Left ventricle myocardium inferior (tissue), 1 donor: ENCODE measurements at regions not wholly inside any gene's neighbourhood (a gene's known extent, or its start where the extent isn't known, plus 50 kb on each side); places are given as distances from the start of the nearest gene placed in this dataset.

Source experiments
- DNase-seq: peaks from one replicate; pipeline ENCODE4 v3.0.0-alpha.2; 2020
- H3K27ac ChIP-seq: fragments of 200-600 bp; replicated peaks from 2 replicates; pipeline ENCODE4 v1.8.0; 2021
- H3K27me3 ChIP-seq: fragments of 200-600 bp; 2 replicates; pipeline ENCODE4 v1.8.0; 2021; ENCODE audit warnings: low read depth
- H3K36me3 ChIP-seq: fragments of 200-600 bp; 2 replicates; pipeline ENCODE4 v1.8.0; 2021
- H3K4me1 ChIP-seq: fragments of 200-600 bp; 2 replicates; pipeline ENCODE4 v1.8.0; 2021
- H3K4me3 ChIP-seq: fragments of 200-600 bp; 2 replicates; pipeline ENCODE4 v1.8.0; 2021; ENCODE audit warnings: mild to moderate bottlenecking, moderate library complexity
- H3K9me3 ChIP-seq: fragments of 200-600 bp; replicated peaks from 2 replicates; pipeline ENCODE4 v1.8.0; 2021
- intact Hi-C: fragments of 100-400 bp; cut with micrococcal nuclease; formaldehyde crosslinking; loops from one replicate; pipeline ENCODE4 v1.11.0; 2022
- TF ChIP-seq, protein P1 (sequence below): fragments of 200-600 bp; IDR thresholded peaks from 2 replicates; pipeline ENCODE4 v1.8.0; 2021; ENCODE audit warnings: antibody characterized with exemption, mild to moderate bottlenecking, borderline replicate concordance
- donor health status: DM: no; HTN: yes; CAD: no; lungs with severe emphysema.

DNA sequence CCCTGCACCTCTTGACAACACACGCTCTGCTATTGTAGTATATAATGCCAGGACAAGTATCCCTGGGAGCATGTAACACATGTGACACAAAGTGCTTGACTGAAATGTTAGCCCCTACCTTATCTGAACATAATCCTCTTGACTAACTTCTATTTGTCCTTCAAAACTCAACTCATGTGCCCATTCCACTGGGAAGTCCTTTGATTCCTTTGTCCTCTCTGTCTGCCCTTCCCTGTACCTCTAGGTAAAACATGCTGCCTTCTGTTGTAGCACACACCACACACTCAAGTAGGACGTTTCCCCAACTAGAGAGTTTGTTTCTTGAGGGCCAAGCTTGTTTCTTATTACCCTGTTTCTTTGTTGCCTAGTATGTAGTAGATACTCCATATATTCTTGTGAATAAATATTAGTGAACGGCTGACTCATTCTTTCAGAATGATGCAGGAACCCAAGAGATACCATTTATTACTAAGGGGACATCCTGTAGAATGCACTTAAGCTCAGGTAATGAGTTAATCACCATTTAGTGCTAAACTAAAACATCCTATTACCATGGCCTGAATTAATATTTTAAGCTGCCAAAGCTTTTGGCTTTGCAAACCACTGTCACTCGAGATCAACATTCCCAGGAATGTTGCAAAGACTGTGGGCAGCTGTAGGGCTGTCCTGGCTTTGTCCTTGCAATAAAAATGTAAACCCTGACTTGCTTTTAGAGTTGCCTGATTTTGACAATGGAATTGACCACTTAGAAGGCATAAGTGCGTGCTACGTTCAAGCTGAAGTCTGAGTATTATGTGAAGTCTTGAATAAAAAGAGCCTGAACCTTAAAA, 313.4 kb downstream of the COG6 start:
- H3K36me3 ChIP-seq, result no peaks in the 10 kb centered on the region
- H3K27ac ChIP-seq, result no peak overlapping the region
- DNase-seq, result no peak
- no peak overlapping the region for H3K4me3 ChIP-seq
- no peaks in the 10 kb centered on the region for H3K27me3 ChIP-seq
- intact Hi-C loops, result no loop called here
- TF ChIP-seq, protein P1, sequence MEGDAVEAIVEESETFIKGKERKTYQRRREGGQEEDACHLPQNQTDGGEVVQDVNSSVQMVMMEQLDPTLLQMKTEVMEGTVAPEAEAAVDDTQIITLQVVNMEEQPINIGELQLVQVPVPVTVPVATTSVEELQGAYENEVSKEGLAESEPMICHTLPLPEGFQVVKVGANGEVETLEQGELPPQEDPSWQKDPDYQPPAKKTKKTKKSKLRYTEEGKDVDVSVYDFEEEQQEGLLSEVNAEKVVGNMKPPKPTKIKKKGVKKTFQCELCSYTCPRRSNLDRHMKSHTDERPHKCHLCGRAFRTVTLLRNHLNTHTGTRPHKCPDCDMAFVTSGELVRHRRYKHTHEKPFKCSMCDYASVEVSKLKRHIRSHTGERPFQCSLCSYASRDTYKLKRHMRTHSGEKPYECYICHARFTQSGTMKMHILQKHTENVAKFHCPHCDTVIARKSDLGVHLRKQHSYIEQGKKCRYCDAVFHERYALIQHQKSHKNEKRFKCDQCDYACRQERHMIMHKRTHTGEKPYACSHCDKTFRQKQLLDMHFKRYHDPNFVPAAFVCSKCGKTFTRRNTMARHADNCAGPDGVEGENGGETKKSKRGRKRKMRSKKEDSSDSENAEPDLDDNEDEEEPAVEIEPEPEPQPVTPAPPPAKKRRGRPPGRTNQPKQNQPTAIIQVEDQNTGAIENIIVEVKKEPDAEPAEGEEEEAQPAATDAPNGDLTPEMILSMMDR, result no peak
- no peaks in the 10 kb centered on the region for H3K9me3 ChIP-seq
- no peaks in the 10 kb centered on the region for H3K4me1 ChIP-seq

DNA sequence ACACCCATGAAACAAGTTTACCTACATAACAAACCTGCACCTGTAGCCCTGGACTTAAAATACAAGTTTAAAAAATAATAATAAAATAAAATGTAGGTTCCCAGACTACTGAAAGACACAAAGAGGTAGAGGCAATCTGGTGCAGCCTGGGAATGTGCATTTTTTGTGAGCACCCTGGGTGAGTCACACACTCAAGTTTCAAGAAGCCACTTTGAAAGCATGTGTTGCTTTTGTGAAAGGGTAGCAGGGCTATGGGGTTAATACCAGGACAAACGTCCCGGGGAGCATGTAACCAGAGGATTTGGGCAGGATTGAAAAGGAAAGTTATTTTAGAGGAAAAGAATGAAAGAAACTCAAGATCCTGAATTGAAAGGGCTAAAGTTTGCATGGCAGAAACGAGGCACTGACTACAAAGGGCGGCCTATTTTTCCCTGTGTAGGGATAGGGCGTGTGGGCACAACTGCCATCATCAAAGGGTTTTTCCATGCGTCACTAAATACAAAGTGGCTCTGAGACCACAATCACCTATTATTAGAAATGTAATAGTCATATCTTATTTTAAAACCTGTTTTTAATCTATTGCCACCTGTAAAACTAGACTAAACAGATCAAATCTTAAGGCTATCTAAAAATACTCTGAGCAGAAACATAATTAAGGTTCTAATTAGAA, 314.9 kb downstream of the COG6 start:
- H3K9me3 ChIP-seq, result no peaks in the 10 kb centered on the region
- no peaks in the 10 kb centered on the region for H3K36me3 ChIP-seq
- intact Hi-C loops, result no loop called here
- H3K4me1 ChIP-seq, result no peaks in the 10 kb centered on the region
- H3K4me3 ChIP-seq, result no peak overlapping the region
- TF ChIP-seq, protein P1, result no peak
- no peaks in the 10 kb centered on the region for H3K27me3 ChIP-seq
- no peak for DNase-seq
- H3K27ac ChIP-seq, result no peak overlapping the region

- Histone ChIP-seq H3K27me3 (no peaks in the 10 kb centered on the region), H3K4me1 (no peaks in the 10 kb centered on the region), H3K27ac (no peak overlapping the region), H3K9me3 (no peaks in the 10 kb centered on the region), H3K36me3 (no peaks in the 10 kb centered on the region), H3K4me3 (no peak overlapping the region)
- TF ChIP-seq, protein P1, result no peak
- intact Hi-C loops, result no loop called here
- no peak for DNase-seq
These were observed 316.1 kb downstream of the COG6 start for GRCh38 chr13:39971526-39971925.

DNA sequence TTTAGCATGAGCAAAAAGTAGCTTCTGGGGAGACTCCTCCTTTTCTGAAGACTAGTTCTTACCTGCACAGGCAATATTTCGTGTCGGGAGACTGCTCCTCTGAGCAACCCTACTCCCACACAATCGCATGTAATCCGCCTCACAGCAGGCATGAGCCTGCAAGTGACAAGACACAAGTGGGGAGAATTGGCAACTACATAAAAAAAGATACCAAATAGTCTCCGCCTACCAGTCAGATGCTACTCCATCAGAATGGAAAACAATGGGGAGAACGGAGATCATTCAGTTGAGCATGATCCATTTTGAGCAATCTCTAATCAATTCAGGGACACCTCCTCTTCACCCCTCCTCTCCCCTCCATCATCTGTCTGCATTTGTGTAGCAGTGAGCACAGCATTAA, 321.0 kb downstream of the COG6 start:
- H3K36me3 ChIP-seq, result no peaks in the 10 kb centered on the region
- no peaks in the 10 kb centered on the region for H3K4me1 ChIP-seq
- intact Hi-C loops, result no loop called here
- no peaks in the 10 kb centered on the region for H3K27me3 ChIP-seq
- no peak for DNase-seq
- H3K9me3 ChIP-seq, result peaks cover 2% of the 10 kb centered on the region
- H3K27ac ChIP-seq, result no peak overlapping the region
- TF ChIP-seq, protein P1, result no peak
- H3K4me3 ChIP-seq, result no peak overlapping the region

GRCh38 chr13:39981056-39981455, 325.6 kb downstream of the COG6 start:
- peaks cover 5% of the 10 kb centered on the region for H3K9me3 ChIP-seq
- TF ChIP-seq, protein P1, result no peak
- peaks cover 6% of the 10 kb centered on the region for H3K4me1 ChIP-seq
- H3K4me3 ChIP-seq, result no peak overlapping the region
- H3K27ac ChIP-seq, result no peak overlapping the region
- no peak for DNase-seq
- H3K27me3 ChIP-seq, result no peaks in the 10 kb centered on the region
- intact Hi-C loops, result no loop called here
- no peaks in the 10 kb centered on the region for H3K36me3 ChIP-seq
